Small intestine (tissue), 7 donors: ENCODE measurements at regions not wholly inside any gene's neighbourhood (a gene's known extent, or its start where the extent isn't known, plus 50 kb on each side); places are given as distances from the start of the nearest gene placed in this dataset.

ENCODE experiments used
- DNase-seq, 2 donors: peaks; one replicate each; pipeline versions ENCODE4 v3.0.0 to v3.0.0-alpha.2; 2013
- FAIRE-seq: peaks from 2 replicates; lab custom pipeline; 2012; peaks lifted over from hg19 to GRCh38; lab: Jason Lieb, UNC
- H3K27ac ChIP-seq, 3 donors: one replicate each; pipeline ENCODE4 v1.5.1; 2013; ENCODE audit warnings: low read length in 2 of 3, mild to moderate bottlenecking in 2 of 3, control low read depth in 1 of 3, inconsistent platforms in 1 of 3, low read depth in 1 of 3, moderate library complexity in 1 of 3
- H3K27me3 ChIP-seq, 3 donors: one replicate each; pipeline ENCODE4 v1.6.1; 2013; ENCODE audit warnings: low read length in 3 of 3, inconsistent platforms in 1 of 3; ENCODE audit not compliant: control insufficient read depth in 3 of 3, insufficient read depth in 3 of 3
- H3K36me3 ChIP-seq, 3 donors: one replicate each; pipeline ENCODE4 v1.6.1; 2013; ENCODE audit warnings: low read length in 3 of 3, inconsistent platforms in 1 of 3, low read depth in 1 of 3, mild to moderate bottlenecking in 1 of 3, moderate library complexity in 1 of 3; ENCODE audit not compliant: control insufficient read depth in 3 of 3, insufficient read depth in 2 of 3
- H3K4me1 ChIP-seq, 3 donors: one replicate each; pipeline ENCODE4 v1.6.1; 2013; ENCODE audit warnings: low read length in 2 of 3, inconsistent platforms in 1 of 3, low read depth in 1 of 3, mild to moderate bottlenecking in 1 of 3, moderate library complexity in 1 of 3; ENCODE audit not compliant: control insufficient read depth in 3 of 3, insufficient read depth in 2 of 3
- H3K4me3 ChIP-seq, 3 donors: one replicate each; pipeline ENCODE4 v1.5.1; 2013; ENCODE audit warnings: low read length in 3 of 3, control low read depth in 1 of 3, inconsistent platforms in 1 of 3, low read depth in 1 of 3, mild to moderate bottlenecking in 1 of 3, moderate library complexity in 1 of 3
- H3K9me3 ChIP-seq, 2 donors: one replicate each; pipeline ENCODE4 v1.6.1; 2013; ENCODE audit warnings: low read depth in 1 of 2, low read length in 1 of 2; ENCODE audit not compliant: control insufficient read depth in 2 of 2, insufficient read depth in 1 of 2
- WGBS, 3 donors: extraction: QIAGEN DNeasy Blood & Tissue Kit; methylation state at CpG; one replicate each; pipeline ENCODE4 v1.1.7; 2013; 5-methylcytosine and 5-hydroxymethylcytosine counted together
- donor health status: healthy with polysubstance abuse.
- donor health status: control.
- donor health status: control.
- donor health status: Bipolar disorder and iron deficiency.
- donor health status: healthy.

- H3K36me3 ChIP-seq, result no peaks in the 10 kb centered on the region
- DNase-seq (peak in 1 of 2 donors; percentile 18), FAIRE-seq (no peak)
- H3K4me3 ChIP-seq, result no peak overlapping the region
- H3K9me3 ChIP-seq, result peaks cover 0 to 4% of the 10 kb centered on the region in 2 donors
- H3K4me1 ChIP-seq, result no peaks in the 10 kb centered on the region
- H3K27ac ChIP-seq, result no peak overlapping the region
- H3K27me3 ChIP-seq, result no peaks in the 10 kb centered on the region
- 74 to 86% (median 79%) methylated on average over 4 of the region's 4 CpGs for WGBS, 3 donors
These were observed 111.8 kb upstream of the FOXP2 start for GRCh38 chr7:114302858-114303257.

GRCh38 chr7:114298011-114298410, 116.6 kb upstream of the FOXP2 start:
- Histone ChIP-seq H3K4me1 (no peaks in the 10 kb centered on the region), H3K27me3 (no peaks in the 10 kb centered on the region), H3K4me3 (no peak overlapping the region), H3K27ac (no peak overlapping the region), H3K9me3 (peaks cover 0 to 4% of the 10 kb centered on the region in 2 donors), H3K36me3 (peaks cover 0 to 5% (median 0%) of the 10 kb centered on the region in 3 donors)
- DNase-seq (no peak), FAIRE-seq (no peak)
- 60 to 72% (median 64%) methylated on average over 4 of the region's 4 CpGs for WGBS, 3 donors

GRCh38 chr7:114297121-114297520, 117.5 kb upstream of the FOXP2 start:
- no peaks in the 10 kb centered on the region for H3K9me3 ChIP-seq
- H3K27me3 ChIP-seq, result no peaks in the 10 kb centered on the region
- no peak for FAIRE-seq
- no peak overlapping the region for H3K27ac ChIP-seq
- no peak for DNase-seq
- H3K36me3 ChIP-seq, result peaks cover 0 to 5% (median 0%) of the 10 kb centered on the region in 3 donors
- no peaks in the 10 kb centered on the region for H3K4me1 ChIP-seq
- no peak overlapping the region for H3K4me3 ChIP-seq
- WGBS, 3 donors, result 90 to 95% (median 92%) methylated on average over 16 of the region's 16 CpGs

- no peak for FAIRE-seq
- Histone ChIP-seq H3K4me1 (no peaks in the 10 kb centered on the region), H3K27ac (no peak overlapping the region), H3K27me3 (no peaks in the 10 kb centered on the region), H3K9me3 (peaks cover 0 to 6% of the 10 kb centered on the region in 2 donors), H3K4me3 (no peak overlapping the region), H3K36me3 (peaks cover 0 to 5% (median 0%) of the 10 kb centered on the region in 3 donors)
- WGBS, 3 donors, result 71 to 88% (median 85%) methylated on average over 1 of the region's 1 CpG
- no peak for DNase-seq
These were observed 119.1 kb upstream of the FOXP2 start for GRCh38 chr7:114295522-114295921.

GRCh38 chr7:114294036-114294435, 120.6 kb upstream of the FOXP2 start:
- DNase-seq, result no peak
- Histone ChIP-seq H3K4me1 (no peaks in the 10 kb centered on the region), H3K36me3 (peaks cover 0 to 5% (median 0%) of the 10 kb centered on the region in 3 donors), H3K4me3 (no peak overlapping the region), H3K9me3 (peaks cover 0 to 6% of the 10 kb centered on the region in 2 donors), H3K27me3 (no peaks in the 10 kb centered on the region), H3K27ac (no peak overlapping the region)
- no peak for FAIRE-seq
- WGBS, 3 donors, result 71 to 86% (median 79%) methylated on average over 3 of the region's 3 CpGs

- Histone ChIP-seq H3K36me3 (peaks cover 0 to 5% (median 0%) of the 10 kb centered on the region in 3 donors), H3K4me1 (no peaks in the 10 kb centered on the region), H3K27ac (no peak overlapping the region), H3K4me3 (no peak overlapping the region), H3K27me3 (no peaks in the 10 kb centered on the region), H3K9me3 (peaks cover 0 to 6% of the 10 kb centered on the region in 2 donors)
- 59 to 87% (median 67%) methylated on average over 1 of the region's 1 CpG for WGBS, 3 donors
- FAIRE-seq (no peak), DNase-seq (no peak)
These were observed 121.2 kb upstream of the FOXP2 start for GRCh38 chr7:114293289-114294012.

- no peaks in the 10 kb centered on the region for H3K27me3 ChIP-seq
- WGBS, 3 donors, result 90 to 97% (median 92%) methylated on average over 1 of the region's 1 CpG
- no peak overlapping the region for H3K27ac ChIP-seq
- DNase-seq (no peak), FAIRE-seq (no peak)
- H3K36me3 ChIP-seq, result no peaks in the 10 kb centered on the region
- H3K4me3 ChIP-seq, result no peak overlapping the region
- no peaks in the 10 kb centered on the region for H3K9me3 ChIP-seq
- H3K4me1 ChIP-seq, result no peaks in the 10 kb centered on the region
These were observed 134.7 kb upstream of the FOXP2 start for GRCh38 chr7:114279901-114280300.

- no peak for DNase-seq
- no peaks in the 10 kb centered on the region for H3K27me3 ChIP-seq
- H3K4me1 ChIP-seq, result no peaks in the 10 kb centered on the region
- H3K27ac ChIP-seq, result no peak overlapping the region
- peaks cover 0 to 3% of the 10 kb centered on the region in 2 donors for H3K9me3 ChIP-seq
- WGBS, 3 donors, result 85 to 100% (median 92%) methylated on average over 1 of the region's 1 CpG
- no peak overlapping the region for H3K4me3 ChIP-seq
- no peaks in the 10 kb centered on the region for H3K36me3 ChIP-seq
- FAIRE-seq, result no peak
These were observed 141.4 kb upstream of the FOXP2 start for GRCh38 chr7:114273218-114273617.
